Calu3 (cell line): ENCODE measurements at regions not wholly inside any gene's neighbourhood (a gene's known extent, or its start where the extent isn't known, plus 50 kb on each side); places are given as distances from the start of the nearest gene placed in this dataset.

Experiments used
- BruUV-seq: library from RNA; stranded (reverse); fragments of 400-500 nt; replicated peaks from 2 replicates; lab custom pipeline; 2021; lab: Mats Ljungman, UMichigan
- CTCF ChIA-PET: fragments of 300-600 bp; sonication (Branson Sonifier 250); formaldehyde crosslinking; loops from one replicate; lab custom pipeline; 2022; ENCODE audit warnings: antibody characterized with exemption; lab: Charles Lee
- DNase-seq: peaks from one replicate; pipeline ENCODE4 v3.0.0; 2022
- H3K27ac Mint-ChIP-seq: one replicate; pipeline ENCODE4 v1.8.0; 2022; ENCODE audit warnings: mixed read lengths; ENCODE audit not compliant: unreplicated experiment
- H3K27me3 Mint-ChIP-seq: one replicate; pipeline ENCODE4 v1.8.0; 2022; ENCODE audit warnings: mixed read lengths; ENCODE audit not compliant: unreplicated experiment
- H3K36me3 Mint-ChIP-seq: one replicate; pipeline ENCODE4 v1.8.0; 2022; ENCODE audit warnings: mild to moderate bottlenecking, moderate library complexity, mixed read lengths; ENCODE audit not compliant: insufficient read depth, unreplicated experiment
- H3K4me1 Mint-ChIP-seq: one replicate; pipeline ENCODE4 v1.8.0; 2022; ENCODE audit warnings: mild to moderate bottlenecking, low read depth, mixed read lengths; ENCODE audit not compliant: unreplicated experiment
- H3K4me3 Mint-ChIP-seq: one replicate; pipeline ENCODE4 v1.8.0; 2022; ENCODE audit warnings: mild to moderate bottlenecking, low read depth, moderate library complexity, mixed read lengths; ENCODE audit not compliant: unreplicated experiment
- H3K9me3 Mint-ChIP-seq: one replicate; pipeline ENCODE4 v1.8.0; 2022; ENCODE audit warnings: low read depth, mixed read lengths; ENCODE audit not compliant: unreplicated experiment
- CTCF ChIP-seq: fragments of 200-600 bp; IDR thresholded peaks from one replicate; pipeline ENCODE4 v1.8.0; 2022; ENCODE audit warnings: antibody characterized with exemption; ENCODE audit not compliant: unreplicated experiment
- intact Hi-C: fragments of 100-400 bp; cut with micrococcal nuclease; formaldehyde crosslinking; loops from one replicate; pipeline ENCODE4 v1.10.0; 2022; ENCODE audit not compliant: unreplicated experiment

- DNase-seq, result no peak
- H3K4me1 Mint-ChIP-seq, result peaks cover 42% of the 10 kb centered on the region
- intact Hi-C loops, result no loop called here
- CTCF ChIA-PET, result no interaction called here
- peak overlapping the region; percentile 40 for H3K4me3 Mint-ChIP-seq
- peak overlapping the region; percentile 58 for H3K27ac Mint-ChIP-seq
- no peaks in the 10 kb centered on the region for H3K27me3 Mint-ChIP-seq
- H3K9me3 Mint-ChIP-seq, result no peaks in the 10 kb centered on the region
- no peak for TF ChIP-seq CTCF
- BruUV-seq, result no TSS peak
- H3K36me3 Mint-ChIP-seq, result peaks cover 83% of the 10 kb centered on the region
Observed at GRCh38 chr17:77306790-77307478, 166.2 kb downstream of the SEC14L1 start.

DNA sequence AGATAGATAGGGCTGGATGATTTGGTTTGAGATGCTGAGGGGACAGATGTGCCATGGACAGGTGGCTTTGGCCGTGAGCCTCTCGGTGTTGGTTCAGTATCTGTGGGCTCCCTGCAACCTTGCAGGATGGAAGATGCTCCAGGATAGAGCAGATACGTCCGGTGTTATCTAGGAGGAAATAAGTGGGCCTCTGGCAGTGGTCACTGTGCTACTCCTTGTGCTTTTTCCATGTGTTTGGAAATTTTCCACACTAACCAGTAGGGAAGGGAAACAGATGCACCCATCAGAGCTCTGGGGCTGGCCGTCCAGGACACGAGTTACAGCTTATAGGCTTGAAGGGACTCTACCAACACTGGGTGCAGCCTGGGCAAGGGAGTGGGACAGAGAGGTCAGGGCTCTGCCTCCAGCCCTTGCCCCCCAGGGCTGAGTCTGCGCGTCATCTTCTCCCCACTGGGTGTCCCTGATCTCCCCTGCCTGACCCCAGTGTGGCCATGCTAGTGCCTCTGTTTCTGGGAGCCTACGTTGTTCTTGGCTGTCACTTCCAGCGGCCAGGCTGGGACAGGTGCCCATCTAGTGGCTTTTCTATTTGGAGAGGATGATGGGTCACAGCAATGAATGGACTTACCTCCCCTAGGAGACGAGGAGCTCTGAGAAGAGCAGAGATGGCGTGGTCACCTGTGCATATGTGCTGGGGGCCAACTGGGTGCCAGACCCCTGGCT lies 166.9 kb downstream of the SEC14L1 start:
- no peak for DNase-seq
- H3K4me1 Mint-ChIP-seq, result peaks cover 42% of the 10 kb centered on the region
- intact Hi-C loops, result no loop called here
- H3K4me3 Mint-ChIP-seq, result no peak overlapping the region
- no peak overlapping the region for H3K27ac Mint-ChIP-seq
- H3K36me3 Mint-ChIP-seq, result peaks cover 80% of the 10 kb centered on the region
- CTCF ChIA-PET, result no interaction called here
- no TSS peak for BruUV-seq
- no peaks in the 10 kb centered on the region for H3K9me3 Mint-ChIP-seq
- TF ChIP-seq CTCF, result no peak
- no peaks in the 10 kb centered on the region for H3K27me3 Mint-ChIP-seq

DNA sequence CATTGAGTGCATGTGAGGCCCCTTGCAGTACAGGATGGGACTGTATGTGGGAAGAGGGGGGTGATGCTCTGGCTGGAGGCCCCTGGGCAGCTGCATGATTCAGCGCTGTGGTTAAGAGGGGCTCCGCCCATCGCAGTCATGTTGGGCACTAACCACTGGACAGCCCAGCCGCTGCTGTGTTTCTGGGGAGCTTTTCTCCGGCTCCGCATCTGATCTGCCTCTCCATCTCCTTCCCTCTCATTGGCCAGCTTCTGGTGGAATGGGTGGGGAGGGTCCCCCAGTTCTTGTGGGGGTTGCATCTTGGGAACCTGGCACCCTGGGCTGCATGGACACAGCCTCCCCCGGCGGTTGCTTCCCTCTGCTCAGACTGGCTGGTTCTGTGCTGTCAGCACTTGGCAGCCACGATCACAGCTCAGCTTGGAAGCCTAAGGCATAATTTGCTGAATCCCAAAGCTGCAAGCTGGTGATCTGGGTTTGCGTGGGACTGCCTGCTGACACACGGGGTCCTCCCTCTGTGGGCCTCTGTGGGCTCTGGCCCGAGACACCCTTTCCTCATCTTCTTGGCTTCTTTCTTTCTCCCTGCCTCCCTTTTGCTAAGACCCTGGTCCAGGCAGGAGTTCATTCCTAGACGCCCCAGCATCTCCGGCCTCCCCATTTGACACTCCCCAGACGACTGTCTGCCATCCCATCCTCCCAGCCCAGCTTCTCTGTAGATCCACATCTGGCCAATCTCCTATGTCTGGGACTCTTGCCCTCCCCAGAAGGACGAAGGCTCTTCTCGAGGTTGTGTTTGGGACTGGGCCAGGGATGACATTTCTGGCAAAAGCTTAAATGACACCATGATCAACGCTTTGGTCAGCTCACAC lies 168.3 kb downstream of the SEC14L1 start:
- H3K4me3 Mint-ChIP-seq, result no peak overlapping the region
- BruUV-seq, result no TSS peak
- peaks cover 76% of the 10 kb centered on the region for H3K36me3 Mint-ChIP-seq
- peak overlapping the region; percentile 7 for H3K27ac Mint-ChIP-seq
- no peak for DNase-seq
- no peaks in the 10 kb centered on the region for H3K9me3 Mint-ChIP-seq
- H3K4me1 Mint-ChIP-seq, result peaks cover 38% of the 10 kb centered on the region
- CTCF ChIA-PET, result interaction anchor here (0.8 kb wide), 1 partner anchor 14 kb away, joined by 3 read pairs; no protein-coding TSS in a partner anchor
- H3K27me3 Mint-ChIP-seq, result no peaks in the 10 kb centered on the region
- intact Hi-C loops, result no loop called here
- no peak for TF ChIP-seq CTCF

GRCh38 chr17:77310336-77310735 lies 169.6 kb downstream of the SEC14L1 start:
- Mint-ChIP-seq H3K27ac (peak overlapping the region; percentile 36), H3K36me3 (peaks cover 75% of the 10 kb centered on the region), H3K27me3 (no peaks in the 10 kb centered on the region), H3K9me3 (no peaks in the 10 kb centered on the region), H3K4me3 (no peak overlapping the region), H3K4me1 (peaks cover 26% of the 10 kb centered on the region)
- no peak for TF ChIP-seq CTCF
- no peak for DNase-seq
- BruUV-seq, result no TSS peak
- CTCF ChIA-PET, result no interaction called here
- intact Hi-C loops, result no loop called here
